Posterior vena cava (tissue), 2 donors: ENCODE measurements at regions not wholly inside any gene's neighbourhood (a gene's known extent, or its start where the extent isn't known, plus 50 kb on each side); places are given as distances from the start of the nearest gene placed in this dataset.

Source experiments
- DNase-seq: peaks from one replicate; pipeline ENCODE4 v3.0.0-alpha.2; 2020; ENCODE audit warnings: low spot score
- intact Hi-C, 2 donors: fragments of 100-400 bp; cut with DNase I; formaldehyde crosslinking; loops; one replicate each; pipeline versions ENCODE4 v1.14.1 to v1.14.2; 2022 to 2023
- donor health status: DM: yes; HTN: yes; CAD: no.
- donor health status: DM: yes; HTN: yes; CAD: no.

- intact Hi-C loops: no loop called here
- DNase-seq: no peak
These were observed 95.2 kb upstream of the ATP11B start for GRCh38 chr3:182698078-182698477.

GRCh38 chr3:182699550-182700170 lies 93.6 kb upstream of the ATP11B start:
- no peak for DNase-seq
- intact Hi-C loops: no loop called here

- intact Hi-C loops: no loop called here
- no peak for DNase-seq
These were observed 91.1 kb upstream of the ATP11B start for GRCh38 chr3:182702216-182702615.

- intact Hi-C loops: no loop called here
- no peak for DNase-seq
These were observed 90.1 kb upstream of the ATP11B start for GRCh38 chr3:182703233-182703632.

GRCh38 chr3:182704926-182705325 lies 88.4 kb upstream of the ATP11B start:
- DNase-seq: no peak
- intact Hi-C loops: no loop called here

GRCh38 chr3:182708810-182709209 lies 84.5 kb upstream of the ATP11B start:
- intact Hi-C loops: no loop called here

GRCh38 chr3:182709306-182709705 lies 84.0 kb upstream of the ATP11B start:
- intact Hi-C loops: no loop called here
- DNase-seq: no peak

More at GRCh38 chr3:182708810-182709209, 84.5 kb upstream of the ATP11B start:
- DNase-seq: no peak

- DNase-seq: no peak
These were observed 82.6 kb upstream of the ATP11B start for GRCh38 chr3:182710557-182711157.

GRCh38 chr3:182711261-182711683 lies 82.0 kb upstream of the ATP11B start:
- DNase-seq: no peak
- intact Hi-C loops: loop anchor here (5.0 to 10.0 kb wide), 2 partner anchors 124 to 126 kb away; no protein-coding TSS in a partner anchor

More at GRCh38 chr3:182710557-182711157, 82.6 kb upstream of the ATP11B start:
- intact Hi-C loops: loop anchor here (5.0 to 10.0 kb wide), 2 partner anchors 124 to 127 kb away; no protein-coding TSS in a partner anchor

- no peak for DNase-seq
- intact Hi-C loops: loop anchor here (5.0 to 10.0 kb wide), 2 partner anchors 123 to 125 kb away; no protein-coding TSS in a partner anchor
These were observed 81.5 kb upstream of the ATP11B start for GRCh38 chr3:182711853-182712252.

GRCh38 chr3:182713111-182713510 lies 80.2 kb upstream of the ATP11B start:
- intact Hi-C loops: loop anchor here (5.0 to 10.0 kb wide), 2 partner anchors 122 to 124 kb away; no protein-coding TSS in a partner anchor

GRCh38 chr3:182713743-182714517 lies 79.4 kb upstream of the ATP11B start:
- intact Hi-C loops: loop anchor here (5.0 to 10.0 kb wide), 2 partner anchors 121 to 123 kb away; no protein-coding TSS in a partner anchor
- DNase-seq: no peak

More at GRCh38 chr3:182713111-182713510, 80.2 kb upstream of the ATP11B start:
- DNase-seq: no peak

- DNase-seq: no peak
- intact Hi-C loops: loop anchor here in 1 of 2 donors (10.0 kb wide), 1 partner anchor 120 kb away; no protein-coding TSS in a partner anchor
These were observed 78.3 kb upstream of the ATP11B start for GRCh38 chr3:182715006-182715405.

GRCh38 chr3:182716114-182716688 lies 77.1 kb upstream of the ATP11B start:
- DNase-seq: no peak
- intact Hi-C loops: loop anchor here in 1 of 2 donors (10.0 kb wide), 1 partner anchor 119 kb away; no protein-coding TSS in a partner anchor

- intact Hi-C loops: loop anchor here in 1 of 2 donors (10.0 kb wide), 1 partner anchor 118 kb away; no protein-coding TSS in a partner anchor
- no peak for DNase-seq
These were observed 76.1 kb upstream of the ATP11B start for GRCh38 chr3:182717216-182717615.

- no peak for DNase-seq
- intact Hi-C loops: no loop called here
These were observed 70.4 kb upstream of the ATP11B start for GRCh38 chr3:182722907-182723306.

- intact Hi-C loops: no loop called here
These were observed 69.7 kb upstream of the ATP11B start for GRCh38 chr3:182723596-182723995.

GRCh38 chr3:182725372-182726251 lies 67.7 kb upstream of the ATP11B start:
- intact Hi-C loops: no loop called here
- no peak for DNase-seq

More at GRCh38 chr3:182723596-182723995, 69.7 kb upstream of the ATP11B start:
- DNase-seq: no peak
